ENCODE measurements at regions not wholly inside any gene's neighbourhood (a gene's known extent, or its start where the extent isn't known, plus 50 kb on each side); places are given as distances from the start of the nearest gene placed in this dataset.

DNA sequence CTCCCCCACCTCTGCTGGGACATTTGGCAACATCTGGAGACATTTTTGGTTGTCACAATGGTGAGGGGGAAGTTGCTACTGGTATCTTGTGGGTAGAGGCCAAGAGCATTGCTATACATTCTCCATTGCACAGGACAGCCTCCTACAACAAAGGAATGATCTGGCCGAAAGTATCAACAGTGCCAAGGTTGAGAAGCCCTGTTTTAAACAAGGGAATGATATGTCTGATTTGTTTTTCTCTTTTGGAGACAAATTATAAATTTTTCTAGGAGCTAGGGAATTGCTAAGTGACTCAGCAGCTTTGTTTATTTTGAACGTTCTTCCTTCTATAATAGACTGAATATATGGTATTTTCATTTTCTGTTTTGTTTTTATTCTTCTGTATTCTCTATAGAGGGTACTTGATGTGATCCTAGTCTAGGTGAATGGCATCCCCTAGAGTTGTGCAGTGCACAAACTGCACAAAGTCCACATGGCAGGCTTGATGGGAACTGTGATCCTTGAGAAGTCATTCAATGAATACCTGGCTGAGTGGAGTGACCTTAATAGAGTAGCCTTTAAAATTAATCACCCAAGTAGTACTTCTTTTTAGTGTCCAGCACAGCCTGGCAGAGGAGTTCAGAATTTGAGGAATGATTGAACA lies 288.6 kb upstream of the USP24 start:
- Histone ChIP-seq H3K27ac (ENCODE audit: control insufficient read depth, insufficient read depth) (no peak overlapping the region), H3K36me3 (ENCODE audit: control insufficient read depth in 2 of 2, insufficient read depth in 2 of 2, low read length in 1 of 2) (no peaks in the 10 kb centered on the region), H3K79me2 (ENCODE audit: control insufficient read depth, insufficient read depth, low read length) (no peaks in the 10 kb centered on the region), H3K9me3 (replicated peaks; ENCODE audit: control insufficient read depth, insufficient read depth, low read length) (no peaks in the 10 kb centered on the region), H3K4me1 (ENCODE audit: control insufficient read depth, insufficient read depth, low read length) (no peaks in the 10 kb centered on the region), H2AFZ (ENCODE audit: control insufficient read depth, low read depth, low read length) (no peak overlapping the region), H3K27me3 (replicated peaks in 1 of 2; ENCODE audit: control insufficient read depth in 2 of 2, insufficient read depth in 2 of 2, low read length in 1 of 2) (peaks cover 0 to 1% of the 10 kb centered on the region in 2 experiments; a peak in 2 of 4 replicates), H3K9ac (ENCODE audit: control insufficient read depth, insufficient read depth, low read length) (no peak overlapping the region), H3K4me2 (ENCODE audit: control insufficient read depth, insufficient read depth) (no peak overlapping the region), H3K4me3 (no peak overlapping the region), H4K20me1 (ENCODE audit: control insufficient read depth, insufficient read depth) (no peaks in the 10 kb centered on the region)
- no peak for FAIRE-seq
- intact Hi-C loops (cut with micrococcal nuclease; ENCODE audit: unreplicated experiment): no loop called here
- 3% methylated on average over 2 of the region's 2 CpGs for WGBS (ENCODE audit: insufficient coverage, insufficient replicate concordance, low lambda C conversion rate, missing lambda C conversion rate)
- DNase-seq (ENCODE audit: low read depth, low spot score): no peak
- BruUV-seq (replicated peaks): no TSS peak
- CTCF ChIA-PET: no interaction called here
- RAD21 ChIA-PET (ENCODE audit: unreplicated experiment): no interaction called here
- SMC1A ChIA-PET (ENCODE audit: uncharacterized antibody, unreplicated experiment): no interaction called here
- no peak for TF ChIP-seq EZH2 (IDR thresholded peaks at IDR 0.05; ENCODE audit: borderline replicate concordance, control insufficient read depth, low read depth, low read length)
- TF ChIP-seq GATAD2B (conservative IDR thresholded peaks at IDR 0.05; ENCODE audit: low read depth): no peak
- no peak for TF ChIP-seq ETV6 (conservative IDR thresholded peaks at IDR 0.05 in 1 of 2, IDR thresholded peaks at IDR 0.05 in 1 of 2; ENCODE audit: borderline replicate concordance in 1 of 2, low read depth in 1 of 2)
- TF ChIP-seq IRF4 (IDR thresholded peaks at IDR 0.05; ENCODE audit: low read depth, low read length): no peak
- TF ChIP-seq TBL1XR1 (IDR thresholded peaks at IDR 0.05; ENCODE audit: low read depth, low read length): no peak
- TF ChIP-seq DPF2 (IDR thresholded peaks at IDR 0.05): no peak
- TF ChIP-seq SIX5 (IDR thresholded peaks at IDR 0.05; ENCODE audit: low read depth, low read length, severe bottlenecking): no peak
- no peak for TF ChIP-seq FOXK2 (IDR thresholded peaks at IDR 0.05)
- TF ChIP-seq RB1 (IDR thresholded peaks at IDR 0.05; ENCODE audit: borderline replicate concordance): no peak
- TF ChIP-seq NFIC (IDR thresholded peaks at IDR 0.05; ENCODE audit: low read depth, low read length): no peak
- TF ChIP-seq JUND (IDR thresholded peaks at IDR 0.05; ENCODE audit: low read depth, low read length): no peak
- TF ChIP-seq, protein P1, sequence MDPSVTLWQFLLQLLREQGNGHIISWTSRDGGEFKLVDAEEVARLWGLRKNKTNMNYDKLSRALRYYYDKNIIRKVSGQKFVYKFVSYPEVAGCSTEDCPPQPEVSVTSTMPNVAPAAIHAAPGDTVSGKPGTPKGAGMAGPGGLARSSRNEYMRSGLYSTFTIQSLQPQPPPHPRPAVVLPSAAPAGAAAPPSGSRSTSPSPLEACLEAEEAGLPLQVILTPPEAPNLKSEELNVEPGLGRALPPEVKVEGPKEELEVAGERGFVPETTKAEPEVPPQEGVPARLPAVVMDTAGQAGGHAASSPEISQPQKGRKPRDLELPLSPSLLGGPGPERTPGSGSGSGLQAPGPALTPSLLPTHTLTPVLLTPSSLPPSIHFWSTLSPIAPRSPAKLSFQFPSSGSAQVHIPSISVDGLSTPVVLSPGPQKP (IDR thresholded peaks at IDR 0.05; ENCODE audit: low read depth, low read length): no peak
- TF ChIP-seq, protein P2, sequence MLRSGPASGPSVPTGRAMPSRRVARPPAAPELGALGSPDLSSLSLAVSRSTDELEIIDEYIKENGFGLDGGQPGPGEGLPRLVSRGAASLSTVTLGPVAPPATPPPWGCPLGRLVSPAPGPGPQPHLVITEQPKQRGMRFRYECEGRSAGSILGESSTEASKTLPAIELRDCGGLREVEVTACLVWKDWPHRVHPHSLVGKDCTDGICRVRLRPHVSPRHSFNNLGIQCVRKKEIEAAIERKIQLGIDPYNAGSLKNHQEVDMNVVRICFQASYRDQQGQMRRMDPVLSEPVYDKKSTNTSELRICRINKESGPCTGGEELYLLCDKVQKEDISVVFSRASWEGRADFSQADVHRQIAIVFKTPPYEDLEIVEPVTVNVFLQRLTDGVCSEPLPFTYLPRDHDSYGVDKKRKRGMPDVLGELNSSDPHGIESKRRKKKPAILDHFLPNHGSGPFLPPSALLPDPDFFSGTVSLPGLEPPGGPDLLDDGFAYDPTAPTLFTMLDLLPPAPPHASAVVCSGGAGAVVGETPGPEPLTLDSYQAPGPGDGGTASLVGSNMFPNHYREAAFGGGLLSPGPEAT (IDR thresholded peaks at IDR 0.05; ENCODE audit: low read depth): no peak
- in situ Hi-C loops (cut with MboI): no loop called here
- no peak for ATAC-seq
- POLR2A ChIA-PET: no interaction called here
